ENCODE measurements at regions not wholly inside any gene's neighbourhood (a gene's known extent, or its start where the extent isn't known, plus 50 kb on each side); places are given as distances from the start of the nearest gene placed in this dataset.

- TF ChIP-seq, protein P1, sequence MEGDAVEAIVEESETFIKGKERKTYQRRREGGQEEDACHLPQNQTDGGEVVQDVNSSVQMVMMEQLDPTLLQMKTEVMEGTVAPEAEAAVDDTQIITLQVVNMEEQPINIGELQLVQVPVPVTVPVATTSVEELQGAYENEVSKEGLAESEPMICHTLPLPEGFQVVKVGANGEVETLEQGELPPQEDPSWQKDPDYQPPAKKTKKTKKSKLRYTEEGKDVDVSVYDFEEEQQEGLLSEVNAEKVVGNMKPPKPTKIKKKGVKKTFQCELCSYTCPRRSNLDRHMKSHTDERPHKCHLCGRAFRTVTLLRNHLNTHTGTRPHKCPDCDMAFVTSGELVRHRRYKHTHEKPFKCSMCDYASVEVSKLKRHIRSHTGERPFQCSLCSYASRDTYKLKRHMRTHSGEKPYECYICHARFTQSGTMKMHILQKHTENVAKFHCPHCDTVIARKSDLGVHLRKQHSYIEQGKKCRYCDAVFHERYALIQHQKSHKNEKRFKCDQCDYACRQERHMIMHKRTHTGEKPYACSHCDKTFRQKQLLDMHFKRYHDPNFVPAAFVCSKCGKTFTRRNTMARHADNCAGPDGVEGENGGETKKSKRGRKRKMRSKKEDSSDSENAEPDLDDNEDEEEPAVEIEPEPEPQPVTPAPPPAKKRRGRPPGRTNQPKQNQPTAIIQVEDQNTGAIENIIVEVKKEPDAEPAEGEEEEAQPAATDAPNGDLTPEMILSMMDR (IDR thresholded peaks at IDR 0.05) = no peak
- TF ChIP-seq POLR2AphosphoS5 (IDR thresholded peaks at IDR 0.05) = no peak
Observed at GRCh38 chr16:61042737-61043136, 993.5 kb downstream of the CDH8 start.
